Right hindlimb (tissue), 1 donor: ENCODE measurements at regions not wholly inside any gene's neighbourhood (a gene's known extent, or its start where the extent isn't known, plus 50 kb on each side); places are given as distances from the start of the nearest gene placed in this dataset.
"Not testable (repeated sequence)": the region's sequence is repeated elsewhere in the genome, so short reads cannot be mapped to it uniquely, and the experiment has no call there.

ENCODE experiments used
- DNase-seq: peaks from one replicate; pipeline ENCODE4 v3.0.0-alpha.2; 2018

GRCh38 chr13:44810061-44810840, 179.0 kb downstream of the NUFIP1 start:
- peak; percentile 49 for DNase-seq

GRCh38 chr13:44809190-44809589, 180.1 kb downstream of the NUFIP1 start:
- DNase-seq, result no peak

GRCh38 chr13:44808185-44808584, 181.1 kb downstream of the NUFIP1 start:
- no peak for DNase-seq

- no peak for DNase-seq
Measured at GRCh38 chr13:44807449-44808034, 181.7 kb downstream of the NUFIP1 start.

GRCh38 chr13:44806826-44807225, 182.4 kb downstream of the NUFIP1 start:
- no peak for DNase-seq

GRCh38 chr13:44805585-44805984, 183.7 kb downstream of the NUFIP1 start:
- no peak for DNase-seq

- no peak for DNase-seq
Measured at GRCh38 chr13:44803390-44803789, 185.9 kb downstream of the NUFIP1 start.

GRCh38 chr13:44802491-44802890, 186.8 kb downstream of the NUFIP1 start:
- no peak for DNase-seq

GRCh38 chr13:44801990-44802389, 187.3 kb downstream of the NUFIP1 start:
- no peak for DNase-seq

GRCh38 chr13:44800626-44801025, 188.6 kb downstream of the NUFIP1 start:
- no peak for DNase-seq

GRCh38 chr13:44797685-44798084, 191.6 kb downstream of the NUFIP1 start:
- no peak for DNase-seq

- no peak for DNase-seq
Measured at GRCh38 chr13:44796597-44797490, 192.4 kb downstream of the NUFIP1 start.

- DNase-seq, result not testable (repeated sequence)
Measured at GRCh38 chr13:44796039-44796438, 193.2 kb downstream of the NUFIP1 start.

GRCh38 chr13:44795176-44795575, 194.1 kb downstream of the NUFIP1 start:
- DNase-seq, result no peak

- DNase-seq, result no peak
Measured at GRCh38 chr13:44792096-44792495, 197.2 kb downstream of the NUFIP1 start.

GRCh38 chr13:44790289-44790688, 199.0 kb downstream of the NUFIP1 start:
- no peak for DNase-seq

- no peak for DNase-seq
Measured at GRCh38 chr13:44787617-44788016, 201.7 kb downstream of the NUFIP1 start.

- DNase-seq, result no peak
Measured at GRCh38 chr13:44786756-44787155, 202.5 kb downstream of the NUFIP1 start.

GRCh38 chr13:44785401-44785800, 203.9 kb downstream of the NUFIP1 start:
- no peak for DNase-seq

- DNase-seq, result no peak
Measured at GRCh38 chr13:44784708-44785080, 204.6 kb downstream of the NUFIP1 start.

GRCh38 chr13:44783994-44784707, 205.1 kb downstream of the NUFIP1 start:
- no peak for DNase-seq

- no peak for DNase-seq
Measured at GRCh38 chr13:44780591-44781280, 204.6 kb upstream of the TSC22D1 start.
